Suprapubic skin (tissue), 4 donors: ENCODE measurements at regions not wholly inside any gene's neighbourhood (a gene's known extent, or its start where the extent isn't known, plus 50 kb on each side); places are given as distances from the start of the nearest gene placed in this dataset.

Experiments
- DNase-seq, 2 donors: peaks; one replicate each; pipeline ENCODE4 v3.0.0-alpha.2; 2019; ENCODE audit warnings: low spot score in 2 of 2
- H3K27ac ChIP-seq: fragments of 200-600 bp; sonication (generic); one replicate; pipeline ENCODE4 v1.5.1; 2019
- H3K27me3 ChIP-seq: fragments of 200-600 bp; sonication (generic); one replicate; pipeline ENCODE4 v1.5.1; 2019
- H3K36me3 ChIP-seq: fragments of 200-600 bp; sonication (generic); one replicate; pipeline ENCODE4 v1.5.1; 2019
- H3K4me1 ChIP-seq: fragments of 200-600 bp; sonication (generic); one replicate; pipeline ENCODE4 v1.5.1; 2019
- H3K4me3 ChIP-seq: fragments of 200-600 bp; sonication (generic); one replicate; pipeline ENCODE4 v1.5.1; 2019; ENCODE audit warnings: mild to moderate bottlenecking
- H3K9me3 ChIP-seq: fragments of 200-600 bp; sonication (generic); one replicate; pipeline ENCODE4 v1.5.1; 2019
- EP300 ChIP-seq: sonication (generic); formaldehyde crosslinking; IDR thresholded peaks from one replicate; pipeline ENCODE4 v1.6.1; 2017; ENCODE audit warnings: antibody characterized with exemption
- POLR2A ChIP-seq, 2 donors: fragments of 450-650 bp; IDR thresholded peaks; one replicate each; pipeline ENCODE4 v1.6.1; 2017; ENCODE audit warnings: antibody characterized with exemption in 2 of 2, mild to moderate bottlenecking in 2 of 2, moderate library complexity in 2 of 2
- POLR2AphosphoS5 ChIP-seq, 3 donors: sonication (generic); formaldehyde crosslinking; IDR thresholded peaks; one replicate each; pipeline ENCODE4 v1.6.1; 2017; ENCODE audit warnings: antibody characterized with exemption in 3 of 3
- WGBS: methylation state at CpG from one replicate; pipeline ENCODE4 v1.1.5; 2018; 5-methylcytosine and 5-hydroxymethylcytosine counted together
- TF ChIP-seq, protein P1 (sequence below), 2 donors: fragments of 200-600 bp in 1 of 2; fragments of 450-650 bp in 1 of 2; sonication (generic) in 1 of 2; IDR thresholded peaks; one replicate each; pipeline ENCODE4 v1.5.1; 2016 to 2019; ENCODE audit warnings: antibody characterized with exemption in 2 of 2, mild to moderate bottlenecking in 1 of 2, moderate library complexity in 1 of 2

DNA sequence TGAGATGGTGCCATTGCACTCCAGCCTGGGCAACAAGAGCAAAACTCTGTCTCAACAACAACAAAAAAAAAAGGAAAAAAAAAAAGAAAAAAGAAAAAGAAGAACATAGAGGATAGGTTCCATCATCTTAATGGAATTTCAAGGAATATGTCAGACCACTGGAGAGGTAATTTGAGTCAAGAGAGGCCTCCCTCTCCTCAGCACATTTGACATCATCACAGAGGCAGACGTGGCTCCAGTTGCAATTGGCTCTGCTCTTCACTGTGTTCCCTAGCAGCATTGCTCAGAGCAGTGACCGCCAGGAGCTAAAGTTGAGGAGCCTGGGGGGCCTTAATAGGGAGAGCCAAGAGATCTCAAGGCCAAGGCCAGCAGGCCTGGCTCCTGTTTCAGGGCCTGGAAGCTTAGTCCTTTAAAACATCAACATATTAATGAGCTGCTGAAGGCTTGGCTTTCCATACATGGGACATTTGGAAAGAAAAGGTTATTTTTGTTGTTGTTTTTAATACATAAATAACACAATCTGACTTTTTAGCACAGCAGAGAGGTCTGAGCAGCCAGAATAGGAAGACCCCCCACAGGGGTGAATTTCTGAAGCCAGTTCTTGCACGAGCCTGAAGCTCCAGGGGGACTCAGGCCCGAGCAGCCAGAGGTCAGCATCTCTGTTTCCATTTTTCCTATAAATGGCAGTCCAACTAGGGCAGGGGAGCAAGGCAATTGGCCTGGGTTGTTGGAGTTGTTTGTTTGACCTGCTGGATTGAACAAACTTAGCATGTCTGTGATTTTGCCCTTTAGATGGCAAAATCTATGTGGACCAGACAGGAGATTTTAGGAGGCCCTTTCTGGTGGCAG, 118.3 kb upstream of the FGGY start:
- H3K9me3 ChIP-seq, result no peaks in the 10 kb centered on the region
- peak overlapping the region; percentile 62 for H3K27ac ChIP-seq
- H3K36me3 ChIP-seq, result no peaks in the 10 kb centered on the region
- no peak for DNase-seq
- TF ChIP-seq POLR2AphosphoS5 (IDR thresholded peaks at IDR 0.05) (no peak), POLR2A (IDR thresholded peaks at IDR 0.05) (no peak), EP300 (no peak)
- TF ChIP-seq, protein P1, sequence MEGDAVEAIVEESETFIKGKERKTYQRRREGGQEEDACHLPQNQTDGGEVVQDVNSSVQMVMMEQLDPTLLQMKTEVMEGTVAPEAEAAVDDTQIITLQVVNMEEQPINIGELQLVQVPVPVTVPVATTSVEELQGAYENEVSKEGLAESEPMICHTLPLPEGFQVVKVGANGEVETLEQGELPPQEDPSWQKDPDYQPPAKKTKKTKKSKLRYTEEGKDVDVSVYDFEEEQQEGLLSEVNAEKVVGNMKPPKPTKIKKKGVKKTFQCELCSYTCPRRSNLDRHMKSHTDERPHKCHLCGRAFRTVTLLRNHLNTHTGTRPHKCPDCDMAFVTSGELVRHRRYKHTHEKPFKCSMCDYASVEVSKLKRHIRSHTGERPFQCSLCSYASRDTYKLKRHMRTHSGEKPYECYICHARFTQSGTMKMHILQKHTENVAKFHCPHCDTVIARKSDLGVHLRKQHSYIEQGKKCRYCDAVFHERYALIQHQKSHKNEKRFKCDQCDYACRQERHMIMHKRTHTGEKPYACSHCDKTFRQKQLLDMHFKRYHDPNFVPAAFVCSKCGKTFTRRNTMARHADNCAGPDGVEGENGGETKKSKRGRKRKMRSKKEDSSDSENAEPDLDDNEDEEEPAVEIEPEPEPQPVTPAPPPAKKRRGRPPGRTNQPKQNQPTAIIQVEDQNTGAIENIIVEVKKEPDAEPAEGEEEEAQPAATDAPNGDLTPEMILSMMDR (IDR thresholded peaks at IDR 0.05), result no peak
- WGBS, result 78% methylated on average over 4 of the region's 4 CpGs
- H3K27me3 ChIP-seq, result no peaks in the 10 kb centered on the region
- no peak overlapping the region for H3K4me3 ChIP-seq
- peaks cover 8% of the 10 kb centered on the region for H3K4me1 ChIP-seq

DNA sequence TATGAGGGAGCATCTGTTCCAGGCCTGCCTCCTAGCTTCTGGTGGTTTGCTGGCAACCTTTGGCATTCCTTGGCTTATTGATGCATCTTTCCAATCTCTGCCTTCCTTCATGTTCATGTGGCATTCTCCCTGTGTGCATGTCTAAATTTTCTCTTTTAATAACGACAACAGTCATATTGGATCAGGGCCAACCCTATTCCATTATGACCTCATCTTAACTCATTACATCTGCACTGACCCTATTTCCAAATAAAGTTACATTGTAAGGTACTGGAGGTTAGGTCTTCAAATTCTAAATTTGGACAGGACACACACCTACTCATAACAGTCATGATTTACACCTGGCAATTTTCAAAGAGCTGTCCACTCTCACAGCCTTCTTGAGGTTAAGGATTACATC, 117.2 kb upstream of the FGGY start:
- no peaks in the 10 kb centered on the region for H3K27me3 ChIP-seq
- WGBS, result 35% methylated on average over 1 of the region's 1 CpG
- DNase-seq, result no peak
- no peaks in the 10 kb centered on the region for H3K36me3 ChIP-seq
- no peaks in the 10 kb centered on the region for H3K9me3 ChIP-seq
- no peak overlapping the region for H3K4me3 ChIP-seq
- no peak for TF ChIP-seq EP300
- TF ChIP-seq, protein P1 (IDR thresholded peaks at IDR 0.05), result no peak
- no peak for TF ChIP-seq POLR2A (IDR thresholded peaks at IDR 0.05)
- no peak for TF ChIP-seq POLR2AphosphoS5 (IDR thresholded peaks at IDR 0.05)
- peaks cover 8% of the 10 kb centered on the region for H3K4me1 ChIP-seq
- H3K27ac ChIP-seq, result peak overlapping the region; percentile 31

GRCh38 chr1:59180735-59181134, 116.2 kb upstream of the FGGY start:
- Histone ChIP-seq H3K27me3 (no peaks in the 10 kb centered on the region), H3K36me3 (no peaks in the 10 kb centered on the region), H3K4me3 (no peak overlapping the region), H3K4me1 (peaks cover 8% of the 10 kb centered on the region), H3K27ac (peak overlapping the region; percentile 55), H3K9me3 (no peaks in the 10 kb centered on the region)
- TF ChIP-seq EP300, result no peak
- no peak for TF ChIP-seq POLR2AphosphoS5 (IDR thresholded peaks at IDR 0.05)
- no peak for TF ChIP-seq POLR2A (IDR thresholded peaks at IDR 0.05)
- TF ChIP-seq, protein P1 (IDR thresholded peaks at IDR 0.05), result no peak
- 52% methylated on average over 2 of the region's 2 CpGs for WGBS
- DNase-seq, result no peak

DNA sequence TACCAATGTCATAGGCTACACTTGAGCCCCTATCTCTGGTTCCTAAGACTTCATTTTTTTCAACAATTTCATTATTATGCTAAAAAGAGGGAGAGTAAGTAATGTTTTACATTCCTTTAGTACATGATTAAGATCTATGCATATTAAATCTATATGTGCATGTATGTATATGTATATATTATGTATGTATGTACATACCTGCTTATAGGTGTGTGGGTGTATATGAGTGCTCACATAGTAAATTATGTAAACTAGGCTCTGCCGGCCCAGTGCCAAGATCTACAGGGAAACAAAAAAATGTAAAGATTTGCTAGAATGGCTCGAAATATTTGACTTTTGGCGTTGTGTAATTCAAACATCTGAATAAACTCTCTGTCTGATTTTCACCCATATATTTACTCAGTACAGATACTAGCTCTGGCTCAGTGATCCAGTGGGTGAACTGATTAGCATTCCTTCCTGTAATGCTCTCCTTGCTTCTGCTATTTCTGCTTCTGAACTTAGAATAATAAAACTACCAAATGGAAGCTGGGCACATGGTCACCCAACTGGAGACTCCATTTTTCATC, 113.1 kb upstream of the FGGY start:
- Histone ChIP-seq H3K4me3 (no peak overlapping the region), H3K9me3 (no peaks in the 10 kb centered on the region), H3K36me3 (no peaks in the 10 kb centered on the region), H3K27me3 (no peaks in the 10 kb centered on the region), H3K4me1 (peaks cover 8% of the 10 kb centered on the region), H3K27ac (no peak overlapping the region)
- TF ChIP-seq EP300 (no peak), POLR2A (IDR thresholded peaks at IDR 0.05) (no peak), POLR2AphosphoS5 (IDR thresholded peaks at IDR 0.05) (no peak)
- TF ChIP-seq, protein P1 (IDR thresholded peaks at IDR 0.05), result no peak
- no peak for DNase-seq
- 62% methylated on average over 3 of the region's 3 CpGs for WGBS

GRCh38 chr1:59184365-59184905, 112.5 kb upstream of the FGGY start:
- Histone ChIP-seq H3K4me1 (peaks cover 7% of the 10 kb centered on the region), H3K9me3 (no peaks in the 10 kb centered on the region), H3K4me3 (no peak overlapping the region), H3K27me3 (no peaks in the 10 kb centered on the region), H3K36me3 (no peaks in the 10 kb centered on the region), H3K27ac (no peak overlapping the region)
- no peak for DNase-seq
- WGBS, result 83% methylated on average over 5 of the region's 5 CpGs
- TF ChIP-seq POLR2A (IDR thresholded peaks at IDR 0.05) (no peak), POLR2AphosphoS5 (IDR thresholded peaks at IDR 0.05) (no peak), EP300 (no peak)
- TF ChIP-seq, protein P1 (IDR thresholded peaks at IDR 0.05), result no peak
